ENCODE measurements at regions not wholly inside any gene's neighbourhood (a gene's known extent, or its start where the extent isn't known, plus 50 kb on each side); places are given as distances from the start of the nearest gene placed in this dataset.
A peak's percentile ranks its signal among the peaks of the same experiment; 100 is the strongest.

- DNase-seq (no peak), ATAC-seq (no peak)
- intact Hi-C loops (cut with micrococcal nuclease): no loop called here
Observed at GRCh38 chr1:75984781-75985180, 52.6 kb upstream of the ASB17 start.

GRCh38 chr1:75985827-75986226, 53.6 kb upstream of the ASB17 start:
- no peak for DNase-seq
- ATAC-seq: no peak
- intact Hi-C loops (cut with micrococcal nuclease): no loop called here

- DNase-seq: no peak
- intact Hi-C loops (cut with micrococcal nuclease): no loop called here
Observed at GRCh38 chr1:75986478-75986877, 54.3 kb upstream of the ASB17 start.

DNA sequence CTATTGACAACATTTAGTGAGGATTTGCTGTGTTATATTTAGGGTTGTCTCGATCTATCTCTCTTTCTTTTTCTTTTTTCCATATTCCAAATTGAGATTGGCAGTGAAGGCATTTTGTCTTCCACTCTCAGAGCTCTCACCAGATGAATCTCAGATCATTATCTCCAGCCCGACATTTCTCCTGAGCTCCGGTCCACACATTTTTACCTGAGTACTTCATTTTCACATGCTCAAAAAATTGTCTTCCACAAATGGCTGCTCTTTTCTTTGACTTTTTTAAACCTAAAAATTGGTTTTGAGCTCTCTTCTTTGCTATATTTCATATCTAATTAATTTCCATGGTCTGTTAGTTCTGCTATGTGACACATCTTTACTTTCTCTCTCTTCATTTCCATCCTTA, 56.9 kb upstream of the ASB17 start:
- intact Hi-C loops (cut with micrococcal nuclease): no loop called here
- no peak for ATAC-seq
- no peak for DNase-seq

More at GRCh38 chr1:75986478-75986877, 54.3 kb upstream of the ASB17 start:
- ATAC-seq: no peak

DNA sequence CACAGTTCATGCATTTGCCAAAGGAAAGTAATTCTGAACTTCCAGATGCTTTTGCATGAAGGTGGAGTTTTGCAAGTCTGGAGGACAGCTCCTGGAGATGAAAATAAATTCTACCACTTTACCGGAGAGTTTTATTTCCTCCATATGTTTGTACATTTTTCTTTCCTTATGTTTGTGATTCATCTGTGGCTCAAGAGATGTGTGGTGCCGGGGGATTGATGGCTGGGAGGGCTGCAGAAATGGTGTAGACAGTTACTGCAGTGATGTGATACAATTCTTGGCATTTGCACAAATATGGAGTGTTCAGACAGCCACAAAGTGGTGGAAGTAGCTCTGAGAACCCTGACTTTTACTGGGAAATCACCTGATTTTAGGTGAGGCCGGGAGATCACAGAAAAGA, 58.5 kb upstream of the ASB17 start:
- ATAC-seq (no peak), DNase-seq (no peak)
- intact Hi-C loops (cut with micrococcal nuclease): loop anchor here (10.0 kb wide), 1 partner anchor 1154 kb away; no protein-coding TSS in a partner anchor

- DNase-seq (peak; percentile 91), ATAC-seq (peak; percentile 60)
- intact Hi-C loops (cut with micrococcal nuclease): loop anchor here (10.0 kb wide), 1 partner anchor 1153 kb away; no protein-coding TSS in a partner anchor
Observed at GRCh38 chr1:75991497-75992114, 59.4 kb upstream of the ASB17 start.

GRCh38 chr1:75992312-75992711, 60.1 kb upstream of the ASB17 start:
- DNase-seq (no peak), ATAC-seq (no peak)
- intact Hi-C loops (cut with micrococcal nuclease): loop anchor here (10.0 kb wide), 1 partner anchor 1152 kb away; no protein-coding TSS in a partner anchor

GRCh38 chr1:75993661-75994060, 61.5 kb upstream of the ASB17 start:
- intact Hi-C loops (cut with micrococcal nuclease): loop anchor here (10.0 kb wide), 1 partner anchor 1151 kb away; no protein-coding TSS in a partner anchor
- ATAC-seq (no peak), DNase-seq (no peak)

DNA sequence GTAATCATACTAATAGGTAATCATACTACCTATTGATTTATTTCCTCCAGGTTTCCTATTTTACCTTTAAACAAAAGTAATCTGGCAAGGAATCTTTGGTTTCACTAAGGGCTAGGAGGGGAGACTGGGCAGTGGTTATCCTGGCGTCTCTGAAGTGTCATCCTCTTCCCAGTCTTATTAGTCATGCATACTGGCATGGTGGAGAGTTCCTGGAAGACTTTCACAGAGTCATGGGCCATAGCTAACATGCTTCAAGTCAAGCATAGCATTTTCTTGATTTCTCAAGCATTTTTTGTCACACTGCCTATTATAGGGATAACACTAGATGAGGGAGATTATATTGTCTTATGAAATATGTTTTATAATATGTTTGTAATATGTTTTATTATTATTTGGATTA, 64.0 kb upstream of the ASB17 start:
- ATAC-seq (no peak), DNase-seq (no peak)
- intact Hi-C loops (cut with micrococcal nuclease): loop anchor here (10.0 kb wide), 1 partner anchor 1149 kb away; no protein-coding TSS in a partner anchor

GRCh38 chr1:75999034-75999433, 66.8 kb upstream of the ASB17 start:
- ATAC-seq (no peak), DNase-seq (no peak)
- intact Hi-C loops (cut with micrococcal nuclease): loop anchor here (10.0 kb wide), 1 partner anchor 1146 kb away; no protein-coding TSS in a partner anchor

- DNase-seq: no peak
- ATAC-seq: no peak
- intact Hi-C loops (cut with micrococcal nuclease): no loop called here
Observed at GRCh38 chr1:76003946-76004345, 70.6 kb upstream of the ST6GALNAC3 start.

DNA sequence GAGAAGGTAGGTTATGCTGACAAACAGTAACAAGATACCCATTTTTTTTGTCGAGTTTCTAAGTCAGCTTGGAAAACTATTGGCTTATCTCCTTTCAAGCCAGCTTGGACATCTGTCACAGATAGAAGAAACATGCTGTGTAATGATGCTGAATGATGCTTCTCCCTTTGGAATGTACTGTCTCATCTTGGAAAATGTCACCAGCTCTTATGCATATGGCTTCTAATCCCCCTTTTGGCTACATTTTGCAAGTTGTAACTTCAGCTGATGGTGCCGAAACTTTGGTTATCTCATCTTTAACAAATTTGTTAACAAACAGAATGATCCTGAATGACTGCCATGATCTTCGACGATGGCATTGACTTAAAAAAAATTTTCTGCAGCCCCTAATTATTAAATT, 68.8 kb upstream of the ST6GALNAC3 start:
- DNase-seq (no peak), ATAC-seq (no peak)
- intact Hi-C loops (cut with micrococcal nuclease): no loop called here

DNA sequence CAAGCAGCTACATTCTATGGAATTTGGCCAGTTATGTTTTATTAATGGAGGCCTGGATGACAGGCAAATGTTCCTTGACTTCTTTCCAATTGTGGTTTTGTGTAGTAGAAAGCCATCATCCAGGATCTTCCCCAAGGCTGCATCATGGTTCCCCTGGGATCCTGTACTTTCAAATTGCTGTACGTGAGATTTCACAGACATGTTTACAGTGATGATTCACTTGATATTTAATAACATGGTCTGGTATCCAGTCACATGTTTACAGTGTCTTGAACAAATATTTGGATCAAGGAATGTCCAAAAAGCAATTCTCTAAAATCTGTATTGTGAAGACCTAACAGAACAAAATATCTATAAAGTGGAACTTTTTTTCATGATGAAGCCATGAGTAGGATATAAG, 68.3 kb upstream of the ST6GALNAC3 start:
- intact Hi-C loops (cut with micrococcal nuclease): no loop called here
- ATAC-seq: no peak

GRCh38 chr1:76010802-76011201, 63.7 kb upstream of the ST6GALNAC3 start:
- no peak for ATAC-seq
- no peak for DNase-seq
- intact Hi-C loops (cut with micrococcal nuclease): no loop called here

More for the DNA sequence above, 68.3 kb upstream of the ST6GALNAC3 start:
- no peak for DNase-seq

DNA sequence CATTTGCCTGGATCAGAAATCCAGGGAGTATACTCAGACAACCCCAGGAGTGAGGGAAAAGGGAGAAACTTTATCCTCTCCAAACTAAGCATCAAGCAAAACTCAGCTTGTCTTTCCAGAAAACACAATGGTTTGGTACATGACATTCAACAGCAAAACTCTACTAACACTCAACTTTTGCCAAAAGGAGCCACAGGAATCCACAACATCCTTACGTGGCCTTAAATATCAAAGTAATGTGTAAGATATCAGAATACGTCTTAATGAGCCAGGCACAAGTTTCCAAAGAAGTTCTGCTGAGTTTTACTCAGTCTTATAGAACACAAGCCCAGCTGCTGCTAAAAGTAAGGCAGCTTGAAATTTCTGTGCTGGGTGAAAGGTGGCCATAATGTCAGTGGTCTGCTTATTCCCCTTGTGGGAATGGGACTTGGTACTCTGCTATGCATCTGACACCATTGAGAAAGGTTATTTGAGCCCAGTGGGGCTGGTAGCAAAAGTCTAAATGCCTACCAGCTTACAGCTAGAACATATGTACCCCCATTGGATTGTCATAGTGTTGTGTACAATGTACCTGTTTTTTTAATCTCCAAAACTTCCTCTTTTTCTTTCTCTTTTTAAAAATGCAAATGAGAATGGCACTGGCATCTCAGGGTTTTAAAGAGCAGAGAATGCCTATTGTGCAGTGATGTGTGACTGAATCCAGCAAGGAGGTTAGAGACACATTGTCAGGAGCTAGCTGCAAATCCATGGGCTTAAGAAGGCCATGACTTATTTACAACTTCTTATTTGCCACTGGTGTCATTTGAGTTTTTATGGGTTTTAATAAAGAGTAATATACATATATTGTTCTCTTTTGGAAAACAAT, 62.0 kb upstream of the ST6GALNAC3 start:
- DNase-seq (no peak), ATAC-seq (no peak)
- intact Hi-C loops (cut with micrococcal nuclease): no loop called here

GRCh38 chr1:76013206-76013581, 61.4 kb upstream of the ST6GALNAC3 start:
- DNase-seq (no peak), ATAC-seq (no peak)
- intact Hi-C loops (cut with micrococcal nuclease): no loop called here

GRCh38 chr1:76015478-76016103, 59.0 kb upstream of the ST6GALNAC3 start:
- intact Hi-C loops (cut with micrococcal nuclease): no loop called here
- DNase-seq (no peak), ATAC-seq (no peak)

GRCh38 chr1:76018045-76018444, 56.5 kb upstream of the ST6GALNAC3 start:
- intact Hi-C loops (cut with micrococcal nuclease): no loop called here
- no peak for ATAC-seq

GRCh38 chr1:76021846-76022245, 52.7 kb upstream of the ST6GALNAC3 start:
- DNase-seq: no peak
- no peak for ATAC-seq
- intact Hi-C loops (cut with micrococcal nuclease): no loop called here

More at GRCh38 chr1:76018045-76018444, 56.5 kb upstream of the ST6GALNAC3 start:
- DNase-seq: no peak
